ENCODE measurements at regions not wholly inside any gene's neighbourhood (a gene's known extent, or its start where the extent isn't known, plus 50 kb on each side); places are given as distances from the start of the nearest gene placed in this dataset.

GRCh38 chr9:3161912-3162311, 318.0 kb upstream of the PUM3 start:
- no peak for DNase-seq

- no peak for DNase-seq
Measured at GRCh38 chr9:3157011-3157410, 313.1 kb upstream of the PUM3 start.

GRCh38 chr9:3151672-3152576, 308.0 kb upstream of the PUM3 start:
- DNase-seq, result no peak

- DNase-seq, result no peak
Measured at GRCh38 chr9:3150074-3150473, 306.2 kb upstream of the PUM3 start.

GRCh38 chr9:3138231-3139229, 294.6 kb upstream of the PUM3 start:
- no peak for DNase-seq

GRCh38 chr9:3137347-3137695, 293.4 kb upstream of the PUM3 start:
- DNase-seq, result no peak

- no peak for DNase-seq
Measured at GRCh38 chr9:3136686-3137346, 292.9 kb upstream of the PUM3 start.

GRCh38 chr9:3136230-3136629, 292.3 kb upstream of the PUM3 start:
- DNase-seq, result no peak

- no peak for DNase-seq
Measured at GRCh38 chr9:3127564-3127963, 283.7 kb upstream of the PUM3 start.

GRCh38 chr9:3125602-3126405, 281.9 kb upstream of the PUM3 start:
- DNase-seq, result no peak

- DNase-seq, result no peak
Measured at GRCh38 chr9:3124001-3124400, 280.1 kb upstream of the PUM3 start.

GRCh38 chr9:3118081-3118480, 274.2 kb upstream of the PUM3 start:
- no peak for DNase-seq

- DNase-seq, result no peak
Measured at GRCh38 chr9:3099646-3100045, 255.8 kb upstream of the PUM3 start.

- no peak for DNase-seq
Measured at GRCh38 chr9:3088219-3088618, 244.3 kb upstream of the PUM3 start.

- DNase-seq, result no peak
Measured at GRCh38 chr9:3087697-3088096, 243.8 kb upstream of the PUM3 start.

- no peak for DNase-seq
Measured at GRCh38 chr9:3080951-3081350, 237.1 kb upstream of the PUM3 start.

GRCh38 chr9:3074247-3074646, 230.4 kb upstream of the PUM3 start:
- DNase-seq, result no peak

- DNase-seq, result no peak
Measured at GRCh38 chr9:3066591-3066990, 222.7 kb upstream of the PUM3 start.

GRCh38 chr9:3059781-3060468, 216.0 kb upstream of the PUM3 start:
- no peak for DNase-seq

GRCh38 chr9:3058409-3058808, 214.5 kb upstream of the PUM3 start:
- DNase-seq, result no peak

- no peak for DNase-seq
Measured at GRCh38 chr9:3054017-3054586, 210.2 kb upstream of the PUM3 start.
